ENCODE measurements at regions not wholly inside any gene's neighbourhood (a gene's known extent, or its start where the extent isn't known, plus 50 kb on each side); places are given as distances from the start of the nearest gene placed in this dataset.
"Not testable (repeated sequence)": the region's sequence is repeated elsewhere in the genome, so short reads cannot be mapped to it uniquely, and the experiment has no call there.

- no peak for DNase-seq
Measured at GRCh38 chr14:58961045-58961731, 227.3 kb upstream of the DAAM1 start.

DNA sequence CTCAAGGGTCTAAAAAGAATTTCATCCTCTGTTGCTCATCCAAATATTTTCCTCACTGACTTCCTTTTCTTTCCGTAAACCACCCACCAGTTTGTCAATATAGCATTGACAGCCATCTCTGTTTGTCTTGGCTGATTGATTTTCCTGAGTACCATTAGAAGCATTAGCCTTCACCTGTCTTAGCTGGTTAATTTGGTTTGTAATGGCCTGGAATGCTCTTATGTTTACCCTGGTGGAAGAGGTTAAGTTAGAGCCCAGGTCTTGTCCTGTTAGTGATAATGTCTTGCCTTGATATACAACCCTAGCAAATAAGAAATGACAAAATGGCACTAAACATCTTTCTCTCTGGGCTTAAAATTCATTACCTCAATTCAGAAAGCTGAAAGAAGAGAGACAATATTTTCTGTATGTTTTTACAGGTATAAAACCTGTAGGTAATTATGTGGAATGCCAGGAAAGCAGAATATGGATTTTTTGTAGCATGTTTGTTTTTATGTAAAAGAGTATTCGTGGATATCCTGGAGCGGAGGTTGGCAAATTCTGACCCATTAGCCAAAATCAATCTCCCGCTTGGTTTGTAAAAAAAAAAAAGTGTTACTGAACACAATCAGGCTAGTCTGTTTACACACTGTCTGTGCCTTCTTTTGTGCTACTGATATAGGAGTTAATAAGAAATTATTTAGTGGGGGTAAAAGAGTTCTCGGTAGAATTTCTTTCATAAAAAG is 224.4 kb upstream of the DAAM1 start:
- no peak for DNase-seq

DNA sequence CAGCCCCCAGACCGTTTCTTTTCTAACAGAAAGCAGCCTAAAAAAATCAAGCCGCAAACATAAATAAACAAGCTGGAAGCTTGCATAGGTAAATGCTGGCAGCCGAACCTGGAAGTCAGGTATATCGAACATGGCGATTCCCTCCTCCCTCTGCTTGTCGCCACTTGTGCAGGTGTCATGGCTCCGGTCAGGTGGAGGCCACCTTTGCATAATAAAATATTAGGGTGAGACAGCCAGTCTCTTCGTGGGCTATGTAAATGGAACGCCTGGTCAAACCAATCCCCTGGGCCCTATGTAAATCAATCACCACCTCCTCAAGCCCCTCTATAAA is 223.9 kb upstream of the DAAM1 start:
- DNase-seq, result no peak

DNA sequence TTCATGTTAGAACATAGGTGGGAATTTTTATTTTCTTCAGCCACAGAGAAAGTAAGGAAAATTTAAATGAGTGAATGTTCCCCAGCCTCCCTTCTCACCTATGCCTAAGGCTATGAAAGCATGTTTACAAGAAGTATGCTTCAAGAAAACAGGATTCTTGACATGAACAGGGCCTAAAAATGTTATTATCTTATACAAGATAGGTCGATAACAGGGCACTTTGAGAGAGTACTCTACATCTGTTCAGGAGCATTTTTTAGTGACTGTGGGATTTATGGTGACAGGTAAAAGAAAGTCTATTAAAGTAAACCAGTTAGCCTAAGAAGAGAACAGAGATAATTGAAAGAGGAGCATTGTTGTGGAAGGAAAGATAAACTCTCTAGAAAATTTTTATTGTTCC is 222.9 kb upstream of the DAAM1 start:
- DNase-seq, result no peak

GRCh38 chr14:58966997-58967396 is 221.5 kb upstream of the DAAM1 start:
- no peak for DNase-seq

DNA sequence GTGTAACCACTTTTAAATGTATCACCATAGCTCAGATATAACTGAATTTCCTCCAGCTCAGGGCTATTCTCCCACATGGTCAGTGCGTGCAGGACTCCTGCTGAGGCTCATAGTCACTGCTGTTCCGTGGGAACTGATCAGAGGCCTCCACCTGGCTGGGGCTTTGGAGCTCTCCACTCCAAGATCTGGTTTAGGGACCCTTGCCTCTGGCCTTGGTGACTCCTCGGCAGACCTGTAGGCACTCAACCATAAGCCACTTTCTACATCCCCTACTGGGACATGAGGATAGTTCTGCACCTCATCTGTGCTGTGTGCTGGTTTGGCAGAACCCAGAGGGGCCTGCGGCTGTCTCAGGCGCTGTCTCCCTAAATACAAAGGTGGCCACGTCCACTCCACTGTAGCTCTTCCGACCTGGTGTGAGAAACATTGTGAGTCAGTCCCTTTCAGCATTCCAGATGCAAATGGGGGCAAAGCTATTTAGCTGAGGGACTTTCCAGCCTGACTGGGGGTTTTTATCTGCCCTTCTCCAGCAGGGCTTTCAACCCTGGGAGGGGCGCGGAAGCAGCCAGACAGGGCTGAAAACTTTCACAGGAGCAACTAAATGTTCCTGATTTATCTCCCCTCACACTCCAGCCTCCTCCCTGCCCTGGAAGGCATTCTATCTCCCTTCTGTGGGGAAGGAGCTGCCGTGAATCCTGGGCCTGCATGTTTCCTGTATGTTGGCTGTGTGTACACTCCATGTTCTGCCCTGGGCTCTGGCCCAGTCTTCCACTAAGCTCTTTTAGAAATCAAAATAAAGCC is 218.3 kb upstream of the DAAM1 start:
- DNase-seq, result no peak

- DNase-seq, result no peak
Measured at GRCh38 chr14:58972233-58973017, 216.0 kb upstream of the DAAM1 start.

DNA sequence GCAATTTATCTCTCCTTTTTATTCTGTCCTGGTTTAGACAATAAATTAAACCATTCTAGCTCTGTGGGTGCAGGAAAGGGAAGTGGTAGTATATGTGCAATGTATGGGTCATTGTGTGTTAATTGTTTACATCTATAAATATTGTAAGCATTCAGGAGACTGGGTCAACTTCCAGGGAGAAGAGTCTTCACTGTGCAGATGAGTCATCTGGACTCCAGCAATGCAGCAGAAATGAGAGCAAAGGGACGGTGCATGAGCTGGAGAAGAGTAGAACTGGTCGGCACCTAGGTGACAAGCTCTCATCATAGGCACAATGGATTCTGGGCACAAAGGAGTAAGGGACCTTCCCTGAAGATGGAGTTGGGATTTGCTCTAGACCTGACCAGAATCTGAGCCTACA is 211.1 kb upstream of the DAAM1 start:
- no peak for DNase-seq

- DNase-seq, result no peak
Measured at GRCh38 chr14:58978343-58978742, 210.1 kb upstream of the DAAM1 start.

DNA sequence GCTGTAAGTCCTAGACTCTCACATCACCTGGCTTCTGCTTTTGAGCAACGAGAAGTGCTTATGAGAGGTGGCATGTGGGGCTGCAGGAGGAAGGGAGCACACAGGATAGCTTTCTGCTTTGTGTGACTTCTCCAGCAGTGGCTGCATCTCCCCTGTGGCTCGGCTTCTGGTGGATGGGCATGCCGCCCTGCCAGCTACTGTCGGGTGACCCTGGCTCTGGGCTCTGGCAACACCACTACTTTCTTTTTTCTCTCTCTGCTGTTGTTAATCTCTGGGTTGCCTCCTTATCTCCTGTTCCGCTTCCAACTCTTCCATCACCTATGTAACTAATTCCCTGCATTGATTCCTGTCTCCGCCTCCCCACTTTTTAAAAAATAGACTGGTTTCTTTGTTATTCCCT is 209.1 kb upstream of the DAAM1 start:
- no peak for DNase-seq

GRCh38 chr14:58981840-58982239 is 206.6 kb upstream of the DAAM1 start:
- DNase-seq, result no peak

- no peak for DNase-seq
Measured at GRCh38 chr14:58985786-58986185, 202.7 kb upstream of the DAAM1 start.

DNA sequence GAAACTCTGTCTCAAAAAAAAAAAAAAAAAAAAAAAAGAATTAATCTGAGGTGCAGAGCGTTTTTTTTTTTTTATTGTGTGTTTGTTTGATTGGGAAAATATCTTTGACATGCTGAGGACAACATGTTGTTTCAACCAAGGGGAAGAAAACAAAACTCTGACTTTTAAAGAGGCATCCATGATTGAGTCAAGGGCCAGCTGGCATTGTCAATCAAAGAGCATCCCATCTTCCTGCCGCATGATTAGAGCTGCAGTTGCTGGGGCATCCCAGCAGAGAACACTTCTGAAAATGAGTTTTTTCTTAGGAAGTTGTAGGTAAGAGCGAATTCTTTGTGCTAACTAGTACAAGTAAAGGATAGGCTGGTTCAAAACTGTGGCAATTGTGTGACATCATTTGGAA is 200.9 kb upstream of the DAAM1 start:
- no peak for DNase-seq

GRCh38 chr14:58992935-58993334 is 195.5 kb upstream of the DAAM1 start:
- no peak for DNase-seq

- DNase-seq, result no peak
Measured at GRCh38 chr14:58994130-58994529, 194.3 kb upstream of the DAAM1 start.

DNA sequence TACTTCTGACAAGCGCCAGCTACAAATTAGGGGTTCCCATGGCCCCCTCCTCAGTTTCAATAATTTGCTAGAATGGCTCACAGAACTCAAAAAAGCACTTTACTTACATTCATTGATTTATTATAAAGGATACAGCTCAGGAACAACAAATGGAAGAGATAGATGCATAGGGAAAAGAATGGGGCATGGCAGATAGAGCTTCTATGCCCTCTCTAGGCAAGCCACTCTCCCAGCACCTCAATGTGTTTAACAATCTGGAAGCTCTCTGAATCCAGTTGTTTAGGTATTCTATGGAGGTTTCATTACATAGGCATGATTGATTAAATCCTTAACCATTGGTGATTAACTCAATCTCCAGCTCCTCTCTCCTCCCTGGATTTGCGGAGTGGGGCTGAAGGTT is 184.5 kb upstream of the DAAM1 start:
- DNase-seq, result no peak

DNA sequence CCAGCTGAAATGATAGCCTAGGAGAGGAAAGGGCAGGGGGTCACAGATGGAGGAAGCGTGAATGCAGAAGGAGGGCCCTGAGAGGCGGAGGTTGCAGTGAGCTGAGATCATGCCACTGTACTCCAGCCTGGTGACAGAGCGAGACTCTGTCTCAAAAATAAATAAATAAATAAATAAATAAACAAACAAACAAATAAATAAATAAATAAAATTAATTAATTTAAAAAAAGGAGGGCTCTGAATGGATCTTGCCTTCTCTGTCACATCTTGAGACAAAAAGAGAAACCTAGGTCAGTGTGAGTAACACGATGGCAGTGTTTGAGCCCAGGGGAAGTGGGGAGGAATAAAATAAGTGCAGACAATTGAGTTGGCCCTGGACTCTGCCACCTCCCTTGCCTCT is 182.3 kb upstream of the DAAM1 start:
- DNase-seq, result not testable (repeated sequence)

DNA sequence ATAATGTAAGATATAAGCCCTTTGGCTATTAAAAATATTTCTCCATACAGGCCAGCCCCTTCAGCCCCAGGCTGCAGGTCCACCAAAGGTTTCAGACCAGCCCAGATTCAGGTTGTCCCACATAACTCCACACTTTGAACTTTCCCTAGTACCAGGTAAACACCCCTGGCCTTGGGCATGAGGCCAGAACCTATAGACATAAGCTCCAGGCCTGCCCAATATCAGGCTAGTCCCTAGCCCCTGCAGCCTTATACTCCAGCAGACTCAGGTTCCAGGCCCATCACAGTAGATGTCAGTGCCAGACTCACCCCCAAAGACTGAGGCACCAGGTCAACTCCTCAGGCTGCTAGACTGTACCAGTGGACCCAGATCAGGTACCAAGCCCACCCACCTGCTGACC is 178.5 kb upstream of the DAAM1 start:
- DNase-seq, result no peak

DNA sequence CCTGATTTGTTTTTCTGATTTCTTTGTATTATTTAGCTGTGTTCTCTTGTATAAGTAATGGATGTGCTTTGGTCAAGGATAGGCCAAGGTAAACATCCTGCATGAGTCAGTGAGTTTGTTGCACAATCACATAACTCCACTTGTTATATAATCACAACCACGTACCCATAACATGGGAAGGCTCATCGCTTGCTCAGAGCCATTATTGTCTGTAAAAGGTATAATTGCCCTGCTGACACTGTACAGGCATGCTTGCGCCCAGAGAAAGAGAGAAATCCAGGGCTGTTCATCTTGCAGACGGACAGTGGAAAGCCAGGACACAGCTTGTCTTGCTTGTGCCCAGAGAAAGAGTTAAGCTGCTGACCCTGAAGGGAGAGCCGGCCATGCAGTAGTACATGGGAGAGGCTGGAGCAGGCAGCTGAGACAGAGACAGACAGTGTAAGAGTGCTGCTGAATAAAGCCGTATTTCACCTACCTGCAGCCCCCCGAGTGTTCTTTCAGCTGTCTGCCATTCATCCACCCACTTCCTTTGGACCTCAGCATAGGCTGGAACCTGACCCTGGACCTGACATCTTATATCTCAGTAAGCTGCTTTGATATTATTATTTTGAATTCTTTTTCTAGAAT is 174.7 kb upstream of the DAAM1 start:
- DNase-seq, result no peak

- DNase-seq, result no peak
Measured at GRCh38 chr14:59015482-59015881, 173.0 kb upstream of the DAAM1 start.

DNA sequence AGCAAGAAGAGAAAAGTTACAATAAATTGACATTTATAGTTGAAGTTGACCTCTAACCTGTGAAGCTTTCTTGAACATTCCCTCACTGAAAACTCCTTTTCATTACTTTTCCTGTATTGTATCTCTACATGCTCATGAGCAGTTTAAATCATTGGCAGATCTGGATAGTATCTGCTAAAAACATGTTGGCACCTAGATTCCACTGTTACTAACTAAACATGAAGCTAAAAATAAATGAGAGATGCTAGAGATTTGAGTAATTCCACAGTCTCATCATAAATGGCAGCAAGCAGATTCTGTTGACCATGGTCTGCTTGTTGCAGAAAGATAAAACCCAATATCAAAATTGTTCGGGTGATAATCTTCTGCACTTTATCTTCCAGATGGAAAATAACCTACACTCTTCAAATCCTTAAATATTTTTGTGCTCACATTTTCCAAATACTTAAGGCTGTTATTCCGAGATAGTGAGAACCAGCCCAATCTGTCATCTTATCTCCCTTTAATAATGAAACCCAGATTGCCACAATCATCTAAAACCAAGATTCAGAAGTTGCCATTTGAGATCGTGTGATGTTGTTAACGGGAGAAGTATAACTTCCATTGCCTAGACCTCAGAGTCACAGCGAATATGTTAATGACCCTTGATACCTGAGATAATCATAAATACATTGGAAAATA is 171.0 kb upstream of the DAAM1 start:
- no peak for DNase-seq

- DNase-seq, result no peak
Measured at GRCh38 chr14:59018460-59018859, 170.0 kb upstream of the DAAM1 start.
